ENCODE measurements at regions not wholly inside any gene's neighbourhood (a gene's known extent, or its start where the extent isn't known, plus 50 kb on each side); places are given as distances from the start of the nearest gene placed in this dataset.

DNA sequence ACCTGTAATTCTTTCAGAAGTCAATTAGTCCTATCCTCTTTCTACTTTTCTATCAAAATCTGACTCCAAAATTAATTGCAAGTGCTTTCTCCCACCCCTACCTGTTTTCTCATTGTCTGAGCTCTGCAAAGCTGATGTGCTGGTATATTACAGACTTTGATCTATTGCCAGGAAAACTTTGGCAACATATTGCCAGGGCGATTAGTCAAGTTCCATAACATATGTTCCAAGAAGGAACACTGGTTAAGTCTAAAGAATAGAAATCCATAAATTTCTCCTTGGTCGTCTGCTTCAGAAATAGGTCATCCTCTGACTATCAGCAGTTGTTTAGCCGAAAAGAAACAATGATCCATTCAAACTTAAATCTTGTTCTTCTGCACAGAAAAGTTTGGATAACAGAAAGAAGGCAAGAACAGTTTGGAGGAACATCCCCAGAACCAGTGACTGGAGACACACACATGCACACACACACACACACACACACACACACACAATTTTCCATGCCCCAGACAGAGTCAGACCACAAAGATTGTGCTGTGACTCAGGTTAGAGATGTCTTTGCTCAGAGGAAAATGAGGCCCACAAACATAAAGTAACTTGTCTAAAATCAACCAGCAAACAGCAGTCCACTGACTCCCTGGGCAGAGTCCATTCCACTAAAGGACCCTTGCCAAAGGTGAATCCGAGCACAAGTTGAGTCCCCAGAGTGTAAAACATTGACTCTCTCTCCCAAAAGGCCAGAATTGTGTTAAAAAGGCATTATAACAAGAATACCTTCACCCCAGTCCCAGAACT lies 202.1 kb downstream of the DEPDC1B start:
- 100% methylated on average over 1 of the region's 4 CpGs for WGBS (ENCODE audit: insufficient coverage)
- DNase-seq (no peak), ATAC-seq (ENCODE audit: low read depth) (no peak)
- Histone ChIP-seq H3K9ac (ENCODE audit: low read length) (no peak overlapping the region), H3K4me1 (ENCODE audit: control insufficient read depth in 2 of 2, insufficient read depth in 2 of 2, low read length in 2 of 2) (peaks cover 24 to 26% of the 10 kb centered on the region in 2 donors), H4K20me1 (ENCODE audit: control insufficient read depth, insufficient read depth, low read length, poor library complexity, severe bottlenecking) (no peaks in the 10 kb centered on the region), H3K79me2 (ENCODE audit: control insufficient read depth, insufficient read depth, low read length) (no peaks in the 10 kb centered on the region), H3K4me3 (ENCODE audit: control extremely low read depth in 1 of 5, extremely low read depth in 1 of 5, insufficient read depth in 1 of 5, low read depth in 2 of 5, low read length in 4 of 5) (no peak overlapping the region), H3K9me3 (ENCODE audit: control extremely low read depth in 1 of 3, control insufficient read depth in 2 of 3, insufficient read depth in 1 of 3, low read length in 2 of 3) (no peaks in the 10 kb centered on the region), H2AFZ (ENCODE audit: insufficient read depth, low read depth, low read length, poor library complexity, severe bottlenecking) (no peak overlapping the region), H3K27me3 (replicated peaks in 1 of 4; ENCODE audit: control extremely low read depth in 1 of 4, control insufficient read depth in 3 of 4, insufficient read depth in 4 of 4, low read length in 3 of 4) (no peaks in the 10 kb centered on the region), H3K27ac (ENCODE audit: low read length in 2 of 2) (no peak overlapping the region), H3K36me3 (replicated peaks in 1 of 2; ENCODE audit: control extremely low read depth in 1 of 2, control insufficient read depth in 1 of 2, extremely low read depth in 1 of 2, insufficient read depth in 2 of 2, low read length in 1 of 2) (no peaks in the 10 kb centered on the region), H3K4me2 (replicated peaks; ENCODE audit: low read depth, low read length, poor library complexity, severe bottlenecking) (no peak overlapping the region)
- no peak for TF ChIP-seq EZH2 (IDR thresholded peaks at IDR 0.05; ENCODE audit: borderline replicate concordance, insufficient read depth, low read depth, low read length, poor library complexity, severe bottlenecking)
- TF ChIP-seq, protein P1, sequence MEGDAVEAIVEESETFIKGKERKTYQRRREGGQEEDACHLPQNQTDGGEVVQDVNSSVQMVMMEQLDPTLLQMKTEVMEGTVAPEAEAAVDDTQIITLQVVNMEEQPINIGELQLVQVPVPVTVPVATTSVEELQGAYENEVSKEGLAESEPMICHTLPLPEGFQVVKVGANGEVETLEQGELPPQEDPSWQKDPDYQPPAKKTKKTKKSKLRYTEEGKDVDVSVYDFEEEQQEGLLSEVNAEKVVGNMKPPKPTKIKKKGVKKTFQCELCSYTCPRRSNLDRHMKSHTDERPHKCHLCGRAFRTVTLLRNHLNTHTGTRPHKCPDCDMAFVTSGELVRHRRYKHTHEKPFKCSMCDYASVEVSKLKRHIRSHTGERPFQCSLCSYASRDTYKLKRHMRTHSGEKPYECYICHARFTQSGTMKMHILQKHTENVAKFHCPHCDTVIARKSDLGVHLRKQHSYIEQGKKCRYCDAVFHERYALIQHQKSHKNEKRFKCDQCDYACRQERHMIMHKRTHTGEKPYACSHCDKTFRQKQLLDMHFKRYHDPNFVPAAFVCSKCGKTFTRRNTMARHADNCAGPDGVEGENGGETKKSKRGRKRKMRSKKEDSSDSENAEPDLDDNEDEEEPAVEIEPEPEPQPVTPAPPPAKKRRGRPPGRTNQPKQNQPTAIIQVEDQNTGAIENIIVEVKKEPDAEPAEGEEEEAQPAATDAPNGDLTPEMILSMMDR (IDR thresholded peaks at IDR 0.05) = no peak
- Mint-ChIP-seq H3K4me1 (peaks cover 36% of the 10 kb centered on the region), H3K27ac (no peak overlapping the region), H3K9me3 (ENCODE audit: insufficient read depth) (no peaks in the 10 kb centered on the region), H3K4me3 (no peak overlapping the region), H3K27me3 (no peaks in the 10 kb centered on the region)
- ChIA-PET POLR2A (no interaction called here), CTCF (no interaction called here)
- intact Hi-C loops (cut with micrococcal nuclease) = no loop called here

DNA sequence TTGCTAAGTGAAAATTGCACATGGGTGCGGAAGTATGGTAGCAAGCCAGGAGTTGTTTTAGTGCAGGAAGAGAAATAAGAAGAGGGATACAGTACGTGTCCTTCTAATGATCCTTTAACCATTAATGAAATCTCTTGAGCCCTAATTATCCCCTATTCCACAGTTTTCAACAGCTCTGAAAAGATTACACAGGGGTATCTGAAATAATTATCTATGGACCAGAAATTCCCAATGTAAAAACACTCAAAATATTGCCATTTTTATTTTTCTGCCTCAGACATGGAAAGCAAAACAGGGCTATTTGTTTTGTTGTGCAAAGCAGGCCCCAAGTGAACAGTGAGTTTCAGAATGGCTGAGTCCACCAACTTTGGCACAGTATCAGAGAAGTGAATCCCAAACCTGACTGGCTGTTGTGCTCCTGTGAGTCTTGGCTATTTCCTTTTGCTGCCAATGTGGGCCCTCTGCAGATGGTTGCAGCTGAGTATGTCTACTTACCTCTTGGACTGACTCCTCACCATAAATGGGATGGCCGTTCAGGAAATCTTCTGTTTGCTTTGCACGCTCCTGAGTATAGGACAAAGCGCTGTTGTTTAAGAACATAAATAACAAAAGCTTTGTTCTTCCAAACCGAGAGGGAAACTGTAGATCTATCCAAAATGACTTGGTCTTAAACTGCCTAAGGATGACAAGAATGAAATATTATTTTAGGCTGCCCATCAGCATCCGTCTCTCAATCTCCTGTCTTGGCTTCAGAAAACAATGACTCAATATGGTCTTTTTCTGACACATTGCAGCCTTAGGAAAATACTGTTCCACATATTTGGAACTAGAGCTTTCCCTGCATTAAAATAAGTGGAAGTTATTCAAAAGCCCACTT lies 204.1 kb downstream of the DEPDC1B start:
- no peaks in the 10 kb centered on the region for H3K79me2 ChIP-seq (ENCODE audit: control insufficient read depth, insufficient read depth, low read length)
- TF ChIP-seq EZH2 (IDR thresholded peaks at IDR 0.05; ENCODE audit: borderline replicate concordance, insufficient read depth, low read depth, low read length, poor library complexity, severe bottlenecking) = no peak
- TF ChIP-seq, protein P1 (IDR thresholded peaks at IDR 0.05) = no peak
- no peaks in the 10 kb centered on the region for H3K27me3 ChIP-seq (replicated peaks in 1 of 4; ENCODE audit: control extremely low read depth in 1 of 4, control insufficient read depth in 3 of 4, insufficient read depth in 4 of 4, low read length in 3 of 4)
- ATAC-seq (ENCODE audit: low read depth) (no peak), DNase-seq (no peak)
- no peaks in the 10 kb centered on the region for H3K27me3 Mint-ChIP-seq
- H3K4me3 ChIP-seq (ENCODE audit: control extremely low read depth in 1 of 5, extremely low read depth in 1 of 5, insufficient read depth in 1 of 5, low read depth in 2 of 5, low read length in 4 of 5) = no peak overlapping the region
- no peak overlapping the region for H2AFZ ChIP-seq (ENCODE audit: insufficient read depth, low read depth, low read length, poor library complexity, severe bottlenecking)
- H3K4me3 Mint-ChIP-seq = no peak overlapping the region
- intact Hi-C loops (cut with micrococcal nuclease) = no loop called here
- CTCF ChIA-PET = no interaction called here
- POLR2A ChIA-PET = no interaction called here
- H3K27ac Mint-ChIP-seq = no peak overlapping the region
- no peak overlapping the region for H3K4me2 ChIP-seq (replicated peaks; ENCODE audit: low read depth, low read length, poor library complexity, severe bottlenecking)
- H3K9ac ChIP-seq (ENCODE audit: low read length) = no peak overlapping the region
- no peak overlapping the region for H3K27ac ChIP-seq (ENCODE audit: low read length in 2 of 2)
- no peaks in the 10 kb centered on the region for H3K9me3 ChIP-seq (ENCODE audit: control extremely low read depth in 1 of 3, control insufficient read depth in 2 of 3, insufficient read depth in 1 of 3, low read length in 2 of 3)
- no peaks in the 10 kb centered on the region for H3K9me3 Mint-ChIP-seq (ENCODE audit: insufficient read depth)
- no peaks in the 10 kb centered on the region for H4K20me1 ChIP-seq (ENCODE audit: control insufficient read depth, insufficient read depth, low read length, poor library complexity, severe bottlenecking)
- no peaks in the 10 kb centered on the region for H3K36me3 ChIP-seq (replicated peaks in 1 of 2; ENCODE audit: control extremely low read depth in 1 of 2, control insufficient read depth in 1 of 2, extremely low read depth in 1 of 2, insufficient read depth in 2 of 2, low read length in 1 of 2)
- peaks cover 37% of the 10 kb centered on the region for H3K4me1 Mint-ChIP-seq
- WGBS (ENCODE audit: insufficient coverage) = 100% methylated on average over 2 of the region's 7 CpGs
- peaks cover 24 to 26% of the 10 kb centered on the region in 2 donors for H3K4me1 ChIP-seq (ENCODE audit: control insufficient read depth in 2 of 2, insufficient read depth in 2 of 2, low read length in 2 of 2)
